ENCODE measurements at regions not wholly inside any gene's neighbourhood (a gene's known extent, or its start where the extent isn't known, plus 50 kb on each side); places are given as distances from the start of the nearest gene placed in this dataset.
"Not testable (repeated sequence)": the region's sequence is repeated elsewhere in the genome, so short reads cannot be mapped to it uniquely, and the experiment has no call there.

DNA sequence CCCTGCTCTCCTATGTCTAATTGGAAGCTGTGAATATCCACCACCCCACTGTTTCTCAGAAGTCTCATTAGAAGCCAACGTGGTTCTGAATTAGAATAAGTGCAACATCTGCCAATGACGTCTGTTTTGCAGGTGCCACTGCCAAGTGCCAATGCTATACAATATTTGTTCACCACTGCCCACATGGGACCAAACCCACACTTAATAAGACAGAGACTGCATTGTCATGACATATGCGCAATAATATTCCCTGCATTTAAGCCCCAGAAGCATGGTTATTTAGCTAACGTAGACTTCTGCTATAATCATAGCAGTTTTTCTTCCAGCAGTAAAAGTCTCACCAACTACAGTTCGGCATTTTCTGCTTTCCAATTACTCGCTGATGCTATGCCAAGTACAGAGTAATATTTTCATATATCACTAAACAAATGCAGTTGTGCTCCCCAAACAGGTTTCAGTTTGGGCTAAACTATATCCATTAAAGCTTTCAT is 262.5 kb upstream of the PCDH18 start (continued):
- TF ChIP-seq, protein P1, sequence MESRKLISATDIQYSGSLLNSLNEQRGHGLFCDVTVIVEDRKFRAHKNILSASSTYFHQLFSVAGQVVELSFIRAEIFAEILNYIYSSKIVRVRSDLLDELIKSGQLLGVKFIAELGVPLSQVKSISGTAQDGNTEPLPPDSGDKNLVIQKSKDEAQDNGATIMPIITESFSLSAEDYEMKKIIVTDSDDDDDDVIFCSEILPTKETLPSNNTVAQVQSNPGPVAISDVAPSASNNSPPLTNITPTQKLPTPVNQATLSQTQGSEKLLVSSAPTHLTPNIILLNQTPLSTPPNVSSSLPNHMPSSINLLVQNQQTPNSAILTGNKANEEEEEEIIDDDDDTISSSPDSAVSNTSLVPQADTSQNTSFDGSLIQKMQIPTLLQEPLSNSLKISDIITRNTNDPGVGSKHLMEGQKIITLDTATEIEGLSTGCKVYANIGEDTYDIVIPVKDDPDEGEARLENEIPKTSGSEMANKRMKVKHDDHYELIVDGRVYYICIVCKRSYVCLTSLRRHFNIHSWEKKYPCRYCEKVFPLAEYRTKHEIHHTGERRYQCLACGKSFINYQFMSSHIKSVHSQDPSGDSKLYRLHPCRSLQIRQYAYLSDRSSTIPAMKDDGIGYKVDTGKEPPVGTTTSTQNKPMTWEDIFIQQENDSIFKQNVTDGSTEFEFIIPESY (IDR thresholded peaks at IDR 0.05) = no peak
- no peak for TF ChIP-seq FOXM1 (IDR thresholded peaks at IDR 0.05; ENCODE audit: low read depth, low read length)
- TF ChIP-seq, protein P2, sequence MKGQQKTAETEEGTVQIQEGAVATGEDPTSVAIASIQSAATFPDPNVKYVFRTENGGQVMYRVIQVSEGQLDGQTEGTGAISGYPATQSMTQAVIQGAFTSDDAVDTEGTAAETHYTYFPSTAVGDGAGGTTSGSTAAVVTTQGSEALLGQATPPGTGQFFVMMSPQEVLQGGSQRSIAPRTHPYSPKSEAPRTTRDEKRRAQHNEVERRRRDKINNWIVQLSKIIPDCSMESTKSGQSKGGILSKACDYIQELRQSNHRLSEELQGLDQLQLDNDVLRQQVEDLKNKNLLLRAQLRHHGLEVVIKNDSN (IDR thresholded peaks at IDR 0.05; ENCODE audit: borderline replicate concordance, extremely low read length, insufficient read depth, low read depth, low read length) = no peak
- no peak for TF ChIP-seq IRF4 (IDR thresholded peaks at IDR 0.05; ENCODE audit: low read depth, low read length)
- no peak for TF ChIP-seq SIX5 (IDR thresholded peaks at IDR 0.05; ENCODE audit: low read depth, low read length, severe bottlenecking)
- TF ChIP-seq IKZF2 (IDR thresholded peaks at IDR 0.05) = no peak
- TF ChIP-seq RAD21 (IDR thresholded peaks at IDR 0.05; ENCODE audit: insufficient read depth, low read depth, low read length) = no peak

- H3K9me3 ChIP-seq (replicated peaks; ENCODE audit: control insufficient read depth, insufficient read depth, low read length); H3K36me3 ChIP-seq (ENCODE audit: control insufficient read depth in 2 of 2, insufficient read depth in 2 of 2, low read length in 1 of 2); DNase-seq (ENCODE audit: low read depth, low spot score); H3K4me2 ChIP-seq (ENCODE audit: control insufficient read depth, insufficient read depth); BruUV-seq (replicated peaks); H3K27me3 ChIP-seq (replicated peaks in 1 of 2; ENCODE audit: control insufficient read depth in 2 of 2, insufficient read depth in 2 of 2, low read length in 1 of 2); H3K79me2 ChIP-seq (ENCODE audit: control insufficient read depth, insufficient read depth, low read length); H2AFZ ChIP-seq (ENCODE audit: control insufficient read depth, low read depth, low read length); POLR2A ChIA-PET; SMC1A ChIA-PET (ENCODE audit: uncharacterized antibody, unreplicated experiment); H4K20me1 ChIP-seq (ENCODE audit: control insufficient read depth, insufficient read depth); in situ Hi-C loops (cut with MboI); H3K9ac ChIP-seq (ENCODE audit: control insufficient read depth, insufficient read depth, low read length); H3K27ac ChIP-seq (ENCODE audit: control insufficient read depth, insufficient read depth); intact Hi-C loops (cut with micrococcal nuclease; ENCODE audit: unreplicated experiment); RAD21 ChIA-PET (ENCODE audit: unreplicated experiment); ATAC-seq; CTCF ChIA-PET; H3K4me1 ChIP-seq (ENCODE audit: control insufficient read depth, insufficient read depth, low read length); FAIRE-seq; H3K4me3 ChIP-seq: not testable (repeated sequence)
- 67% methylated on average over 2 of the region's 3 CpGs for WGBS (ENCODE audit: insufficient coverage, insufficient replicate concordance, low lambda C conversion rate, missing lambda C conversion rate)
Observed at GRCh38 chr4:137789263-137789662, 257.0 kb upstream of the PCDH18 start.

DNA sequence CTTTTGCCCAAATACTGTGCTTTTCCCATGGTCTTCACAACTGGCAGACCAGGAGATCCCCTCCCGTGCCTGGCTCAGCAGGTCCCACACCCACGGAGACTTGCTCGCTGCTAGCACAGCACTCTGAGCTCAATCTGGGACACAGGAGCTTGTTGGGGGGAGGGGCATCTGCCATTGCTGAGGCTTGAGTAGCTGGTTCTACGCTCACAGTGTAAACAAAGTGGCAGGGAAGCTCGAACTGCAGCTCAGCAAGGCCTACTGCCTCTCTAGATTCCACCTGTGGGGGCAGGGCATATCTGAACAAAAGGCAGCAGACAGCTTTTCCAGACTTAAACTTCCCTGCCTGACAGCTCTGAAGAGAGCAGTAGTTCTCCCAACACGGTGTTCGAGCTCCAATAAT is 251.6 kb upstream of the PCDH18 start:
- H3K4me3 ChIP-seq; H3K36me3 ChIP-seq (ENCODE audit: control insufficient read depth in 2 of 2, insufficient read depth in 2 of 2, low read length in 1 of 2); H3K27me3 ChIP-seq (replicated peaks in 1 of 2; ENCODE audit: control insufficient read depth in 2 of 2, insufficient read depth in 2 of 2, low read length in 1 of 2); DNase-seq (ENCODE audit: low read depth, low spot score); H3K9ac ChIP-seq (ENCODE audit: control insufficient read depth, insufficient read depth, low read length); ATAC-seq; FAIRE-seq; H3K79me2 ChIP-seq (ENCODE audit: control insufficient read depth, insufficient read depth, low read length); BruUV-seq (replicated peaks); H3K4me2 ChIP-seq (ENCODE audit: control insufficient read depth, insufficient read depth); H4K20me1 ChIP-seq (ENCODE audit: control insufficient read depth, insufficient read depth); H2AFZ ChIP-seq (ENCODE audit: control insufficient read depth, low read depth, low read length); H3K4me1 ChIP-seq (ENCODE audit: control insufficient read depth, insufficient read depth, low read length); in situ Hi-C loops (cut with MboI); RAD21 ChIA-PET (ENCODE audit: unreplicated experiment); SMC1A ChIA-PET (ENCODE audit: uncharacterized antibody, unreplicated experiment); POLR2A ChIA-PET; H3K27ac ChIP-seq (ENCODE audit: control insufficient read depth, insufficient read depth); intact Hi-C loops (cut with micrococcal nuclease; ENCODE audit: unreplicated experiment); H3K9me3 ChIP-seq (replicated peaks; ENCODE audit: control insufficient read depth, insufficient read depth, low read length): not testable (repeated sequence)
- WGBS (ENCODE audit: insufficient coverage, insufficient replicate concordance, low lambda C conversion rate, missing lambda C conversion rate) = 8% methylated on average over 7 of the region's 7 CpGs
- CTCF ChIA-PET = interaction anchor here (1.2 kb wide), 1 partner anchor 9 kb away, joined by 3 read pairs; no protein-coding TSS in a partner anchor

Measured in GM12878 (cell line).